ENCODE measurements at regions not wholly inside any gene's neighbourhood (a gene's known extent, or its start where the extent isn't known, plus 50 kb on each side); places are given as distances from the start of the nearest gene placed in this dataset.

DNA sequence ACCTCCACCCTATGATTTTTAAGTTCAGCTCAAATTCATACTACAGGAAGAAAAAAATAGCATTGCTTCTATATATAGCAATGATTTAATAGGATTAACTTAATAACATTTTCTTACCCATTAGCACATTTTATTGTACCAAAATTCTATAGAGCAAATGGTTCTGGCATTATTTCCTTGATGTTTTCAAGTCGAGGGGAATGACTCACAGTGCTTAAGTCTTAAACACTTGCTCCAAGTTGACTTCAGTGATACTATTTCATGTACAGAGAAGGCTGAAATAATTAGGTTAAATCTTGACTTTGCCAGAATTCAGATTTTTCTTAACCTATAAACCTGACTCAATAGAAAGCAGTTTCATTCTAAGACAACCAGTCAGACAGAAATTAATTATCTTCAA is 1133.8 kb downstream of the SORCS3 start:
- TF ChIP-seq TARDBP (IDR thresholded peaks at IDR 0.05), result no peak
- no peak for TF ChIP-seq BHLHE40 (IDR thresholded peaks at IDR 0.05; ENCODE audit: borderline replicate concordance)
- no peak for TF ChIP-seq SP1 (IDR thresholded peaks at IDR 0.05)
- no peak for TF ChIP-seq HDGF (IDR thresholded peaks at IDR 0.05; ENCODE audit: borderline replicate concordance)
- TF ChIP-seq ZNF384 (IDR thresholded peaks at IDR 0.05), result no peak
- TF ChIP-seq FOXA1 (IDR thresholded peaks at IDR 0.05), result no peak
- TF ChIP-seq ELF4 (IDR thresholded peaks at IDR 0.05), result no peak

Data from HEK293T (cell line).